Activated CD4-positive, alpha-beta memory T cell treated with anti-CD3 and anti-CD28 coated beads for 36 hours (primary cell): ENCODE measurements at regions not wholly inside any gene's neighbourhood (a gene's known extent, or its start where the extent isn't known, plus 50 kb on each side); places are given as distances from the start of the nearest gene placed in this dataset.
"Not testable (repeated sequence)": the region's sequence is repeated elsewhere in the genome, so short reads cannot be mapped to it uniquely, and the experiment has no call there.

Experiments used
- CTCF ChIA-PET: fragments of 350-600 bp; sonication (Branson Sonifier 250); formaldehyde crosslinking; loops from one replicate; lab custom pipeline; 2021; ENCODE audit warnings: antibody characterized with exemption, inconsistent platforms; lab: Charles Lee
- POLR2A ChIA-PET: fragments of 350-600 bp; sonication (Branson Sonifier 250); formaldehyde crosslinking; loops from one replicate; lab custom pipeline; 2021; ENCODE audit warnings: antibody characterized with exemption; lab: Charles Lee
- DNase-seq: peaks from one replicate; pipeline ENCODE4 v3.0.0-alpha.2; 2020
- H3K27ac Mint-ChIP-seq: one replicate; pipeline ENCODE4 v1.8.0; 2021; ENCODE audit warnings: mixed read lengths
- H3K27me3 Mint-ChIP-seq: one replicate; pipeline ENCODE4 v1.8.0; 2021; ENCODE audit warnings: mixed read lengths
- H3K36me3 Mint-ChIP-seq: one replicate; pipeline ENCODE4 v1.8.0; 2021; ENCODE audit warnings: mixed read lengths
- H3K4me1 Mint-ChIP-seq: one replicate; pipeline ENCODE4 v1.8.0; 2021; ENCODE audit warnings: low read depth, mixed read lengths
- H3K4me3 Mint-ChIP-seq: one replicate; pipeline ENCODE4 v1.8.0; 2021; ENCODE audit warnings: mild to moderate bottlenecking, mixed read lengths
- H3K9me3 Mint-ChIP-seq: one replicate; pipeline ENCODE4 v1.8.0; 2021; ENCODE audit warnings: mixed read lengths
- intact Hi-C: fragments of 100-400 bp; cut with micrococcal nuclease; formaldehyde crosslinking; loops from one replicate; pipeline ENCODE4 v1.15.1; 2023

DNA sequence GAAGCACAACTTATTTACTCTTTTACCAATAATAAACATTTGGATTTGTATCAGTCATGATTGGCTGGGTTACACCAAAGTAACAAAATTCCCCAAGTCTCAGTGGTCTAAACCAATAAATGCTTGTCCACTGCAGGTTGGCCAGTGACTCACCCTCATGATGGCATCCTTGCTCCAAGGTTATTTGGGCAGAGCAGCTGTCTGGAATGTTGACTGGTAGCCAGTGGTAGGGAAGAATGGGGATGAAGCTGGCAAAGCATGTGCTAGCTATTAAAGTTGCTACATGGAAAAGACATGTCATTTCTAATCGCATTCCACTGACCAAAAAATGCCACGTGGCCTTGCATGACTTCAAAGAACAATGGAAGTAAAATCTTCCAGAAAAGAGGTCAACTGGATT is 1168.7 kb upstream of the CELF2 start:
- ChIA-PET CTCF (no interaction called here), POLR2A (no interaction called here)
- Mint-ChIP-seq H3K4me1 (no peaks in the 10 kb centered on the region), H3K27me3 (no peaks in the 10 kb centered on the region), H3K27ac (no peak overlapping the region), H3K36me3 (no peaks in the 10 kb centered on the region), H3K9me3 (peaks cover 34% of the 10 kb centered on the region), H3K4me3 (no peak overlapping the region)
- no peak for DNase-seq
- intact Hi-C loops, result no loop called here

DNA sequence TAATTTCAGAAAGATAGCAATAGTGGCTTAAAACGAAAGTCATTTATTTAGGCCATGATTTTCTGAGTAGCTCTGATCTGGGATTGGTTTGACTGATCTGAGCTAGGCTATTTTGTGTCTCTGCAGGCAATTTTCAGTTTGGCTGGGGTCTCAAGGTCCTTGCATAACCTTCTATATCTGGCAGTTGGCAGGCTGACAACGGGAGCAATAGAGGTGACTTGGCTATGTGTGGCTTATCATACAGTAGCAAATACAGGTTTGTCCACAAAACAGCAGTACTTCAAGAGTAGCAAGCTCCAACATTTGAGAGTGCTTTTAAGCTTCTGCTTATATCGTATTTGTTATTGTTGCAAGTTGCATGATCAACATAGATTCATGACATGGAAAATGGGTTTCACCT is 1167.3 kb upstream of the CELF2 start:
- H3K4me3 Mint-ChIP-seq, result no peak overlapping the region
- intact Hi-C loops, result no loop called here
- no peak overlapping the region for H3K27ac Mint-ChIP-seq
- ChIA-PET CTCF (no interaction called here), POLR2A (no interaction called here)
- H3K9me3 Mint-ChIP-seq, result peaks cover 21% of the 10 kb centered on the region
- H3K4me1 Mint-ChIP-seq, result no peaks in the 10 kb centered on the region
- no peak for DNase-seq
- no peaks in the 10 kb centered on the region for H3K36me3 Mint-ChIP-seq
- H3K27me3 Mint-ChIP-seq, result no peaks in the 10 kb centered on the region

DNA sequence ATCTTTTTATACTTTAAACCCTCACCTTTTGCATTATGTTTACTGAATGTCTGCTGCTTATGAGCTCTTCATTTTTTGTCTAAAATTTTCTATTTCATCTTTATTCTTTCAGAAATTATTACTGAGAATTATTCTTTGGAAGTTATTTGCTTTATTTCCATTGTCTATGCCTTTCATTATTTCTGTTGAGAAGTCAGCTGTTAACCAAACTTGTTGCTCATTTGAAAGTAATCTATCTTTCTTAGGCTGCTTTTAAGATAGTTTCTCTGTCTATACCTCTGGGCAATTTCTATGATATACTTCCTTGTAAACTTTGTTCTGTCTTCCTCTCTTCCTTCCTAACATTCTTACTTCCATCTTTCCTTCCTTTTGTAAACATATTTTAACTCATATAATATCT is 1165.9 kb upstream of the CELF2 start:
- no peak overlapping the region for H3K4me3 Mint-ChIP-seq
- CTCF ChIA-PET, result no interaction called here
- no peaks in the 10 kb centered on the region for H3K27me3 Mint-ChIP-seq
- H3K4me1 Mint-ChIP-seq, result no peaks in the 10 kb centered on the region
- H3K9me3 Mint-ChIP-seq, result peaks cover 23% of the 10 kb centered on the region
- no peaks in the 10 kb centered on the region for H3K36me3 Mint-ChIP-seq
- DNase-seq, result no peak
- intact Hi-C loops, result no loop called here
- no peak overlapping the region for H3K27ac Mint-ChIP-seq
- POLR2A ChIA-PET, result no interaction called here

DNA sequence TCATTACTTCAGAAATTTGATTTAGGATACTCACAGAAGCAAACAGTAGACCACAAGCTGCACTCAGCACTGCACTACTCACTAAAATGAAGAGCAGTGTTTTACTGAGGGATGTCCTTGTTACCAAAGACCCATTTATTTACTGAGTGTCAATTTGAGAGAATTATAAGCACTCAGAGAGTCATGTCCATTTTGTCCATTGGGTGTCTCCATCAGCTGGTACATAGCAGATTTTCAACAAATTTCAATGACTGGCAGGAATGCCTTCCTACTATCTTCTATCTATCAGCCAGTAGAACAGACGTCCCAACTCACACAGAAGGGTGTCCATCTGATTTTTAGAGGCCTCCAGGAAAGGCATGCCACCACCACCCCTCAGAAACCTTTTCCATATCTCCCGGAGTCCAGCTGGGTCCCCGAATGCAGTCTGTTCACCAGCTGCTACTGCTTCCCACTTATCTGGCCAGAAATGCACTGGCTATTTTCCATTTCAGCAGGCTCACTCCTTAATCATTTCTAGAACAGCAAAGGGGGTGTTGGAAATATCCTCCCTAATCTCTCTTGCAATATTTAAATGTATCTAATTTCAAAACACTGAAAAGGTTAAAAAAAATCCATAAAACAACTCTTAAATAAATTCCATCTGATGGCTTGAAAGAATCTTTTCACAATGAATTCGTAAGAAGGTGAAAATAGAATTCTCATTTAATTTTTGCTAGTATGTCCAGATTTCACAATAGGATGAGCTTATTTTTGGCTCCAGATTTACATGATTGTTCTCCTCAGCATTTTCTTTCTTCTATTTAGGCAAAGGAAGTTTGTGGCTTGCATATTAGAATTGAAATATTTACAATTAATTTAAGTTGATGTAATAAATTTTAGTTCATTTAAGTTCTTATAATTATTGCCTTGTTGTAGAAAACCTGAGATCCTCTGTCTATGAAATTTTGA is 1164.0 kb upstream of the CELF2 start:
- peaks cover 23% of the 10 kb centered on the region for H3K9me3 Mint-ChIP-seq
- H3K27me3 Mint-ChIP-seq, result no peaks in the 10 kb centered on the region
- H3K4me1 Mint-ChIP-seq, result no peaks in the 10 kb centered on the region
- no peaks in the 10 kb centered on the region for H3K36me3 Mint-ChIP-seq
- no peak for DNase-seq
- ChIA-PET POLR2A (no interaction called here), CTCF (no interaction called here)
- intact Hi-C loops, result no loop called here
- no peak overlapping the region for H3K27ac Mint-ChIP-seq
- H3K4me3 Mint-ChIP-seq, result no peak overlapping the region

DNA sequence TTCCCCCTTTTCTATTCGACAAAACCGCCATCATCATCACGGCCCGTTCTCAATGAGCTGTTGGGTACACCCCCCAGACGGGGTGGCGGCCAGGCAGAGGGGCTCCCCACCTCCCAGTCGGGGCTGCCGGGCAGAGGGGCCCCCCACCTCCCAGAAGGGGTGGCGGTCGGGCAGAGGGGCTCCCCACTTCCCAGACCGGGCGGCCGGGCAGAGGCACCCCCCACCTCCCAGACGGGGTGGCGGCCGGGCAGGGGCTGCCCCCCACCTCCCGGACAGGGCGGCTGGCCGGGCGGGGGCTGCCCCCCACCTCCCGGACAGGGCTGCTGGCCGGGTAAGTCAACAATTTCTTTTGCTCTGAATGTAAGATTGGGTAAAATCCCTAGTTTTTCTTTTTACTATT is 1162.2 kb upstream of the CELF2 start:
- H3K36me3 Mint-ChIP-seq, POLR2A ChIA-PET, H3K27ac Mint-ChIP-seq, H3K27me3 Mint-ChIP-seq, intact Hi-C loops, H3K4me1 Mint-ChIP-seq, CTCF ChIA-PET, DNase-seq, H3K4me3 Mint-ChIP-seq: not testable (repeated sequence)
- H3K9me3 Mint-ChIP-seq, result peaks cover 23% of the 10 kb centered on the region

DNA sequence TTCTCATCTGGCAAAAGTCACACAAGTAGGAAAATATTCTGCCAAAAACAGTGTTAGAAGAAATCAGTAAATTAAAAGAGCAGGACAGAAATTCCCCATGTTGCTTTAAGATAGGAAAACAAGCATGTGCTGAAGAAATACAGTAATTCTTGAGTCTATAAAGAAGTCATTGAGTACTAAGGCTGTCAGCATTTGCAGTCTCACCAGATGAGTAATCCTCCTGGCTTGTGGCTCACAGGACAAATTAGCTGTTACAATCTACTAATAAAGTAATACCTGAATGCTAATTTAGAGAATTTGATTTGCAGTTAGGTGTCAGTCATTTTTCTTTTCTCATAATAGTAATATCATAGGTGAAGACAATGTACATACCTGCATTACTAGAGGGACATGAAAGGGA is 1158.9 kb upstream of the CELF2 start:
- Mint-ChIP-seq H3K36me3 (no peaks in the 10 kb centered on the region), H3K27ac (no peak overlapping the region), H3K4me3 (no peak overlapping the region), H3K9me3 (peaks cover 3% of the 10 kb centered on the region), H3K4me1 (no peaks in the 10 kb centered on the region), H3K27me3 (no peaks in the 10 kb centered on the region)
- ChIA-PET CTCF (no interaction called here), POLR2A (no interaction called here)
- intact Hi-C loops, result no loop called here
- DNase-seq, result no peak

DNA sequence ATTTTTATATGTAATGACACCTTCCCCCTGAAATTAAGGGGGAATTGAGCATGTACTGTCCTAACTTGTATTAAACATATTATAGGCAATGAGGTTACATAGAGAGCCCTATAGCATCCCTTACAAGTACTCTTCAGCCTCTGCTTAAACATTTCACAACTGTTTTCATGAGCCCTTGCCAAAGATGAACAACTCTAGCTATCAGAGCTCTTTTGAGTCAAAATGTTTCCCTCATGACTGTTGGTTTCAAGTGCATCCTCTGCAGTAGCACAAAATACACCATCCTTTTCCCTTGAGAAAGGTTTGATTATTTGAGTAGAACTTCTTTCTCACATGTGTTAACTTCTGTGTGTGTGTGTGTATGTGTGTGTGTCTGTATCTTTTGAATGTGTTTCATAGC is 1157.6 kb upstream of the CELF2 start:
- no peak overlapping the region for H3K27ac Mint-ChIP-seq
- no peak for DNase-seq
- no peaks in the 10 kb centered on the region for H3K36me3 Mint-ChIP-seq
- H3K9me3 Mint-ChIP-seq, result peaks cover 3% of the 10 kb centered on the region
- H3K27me3 Mint-ChIP-seq, result no peaks in the 10 kb centered on the region
- H3K4me1 Mint-ChIP-seq, result no peaks in the 10 kb centered on the region
- intact Hi-C loops, result no loop called here
- H3K4me3 Mint-ChIP-seq, result no peak overlapping the region
- CTCF ChIA-PET, result no interaction called here
- POLR2A ChIA-PET, result no interaction called here

DNA sequence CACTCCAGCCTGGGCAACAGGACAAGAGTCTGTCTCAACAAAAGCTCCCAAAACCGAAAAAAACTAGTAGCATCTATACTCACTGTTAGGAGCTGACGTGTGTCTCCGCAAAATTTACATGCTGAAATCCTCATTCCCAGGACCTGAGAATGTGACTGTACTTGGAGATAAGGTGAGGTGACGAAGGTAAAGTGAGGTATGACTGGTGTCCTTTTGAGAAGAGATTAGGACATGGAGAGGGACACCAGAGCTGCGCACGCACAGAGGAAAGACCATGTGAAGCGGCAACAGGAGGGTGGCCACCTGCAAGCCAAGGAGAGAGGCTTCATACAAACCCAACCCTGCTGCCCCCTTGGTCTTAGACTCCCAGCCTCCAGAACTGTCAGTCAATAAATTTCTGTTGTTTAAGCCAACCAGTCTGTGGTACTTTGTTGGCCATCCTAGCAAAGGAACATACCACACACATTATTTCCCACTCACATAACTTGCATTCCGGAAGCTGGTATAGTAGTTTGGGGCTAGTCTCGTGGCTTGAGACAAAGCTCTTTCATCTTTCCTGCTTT is 1154.0 kb upstream of the CELF2 start:
- no peaks in the 10 kb centered on the region for H3K9me3 Mint-ChIP-seq
- H3K4me3 Mint-ChIP-seq, result no peak overlapping the region
- no peaks in the 10 kb centered on the region for H3K4me1 Mint-ChIP-seq
- CTCF ChIA-PET, result no interaction called here
- POLR2A ChIA-PET, result no interaction called here
- no peak overlapping the region for H3K27ac Mint-ChIP-seq
- H3K27me3 Mint-ChIP-seq, result no peaks in the 10 kb centered on the region
- H3K36me3 Mint-ChIP-seq, result no peaks in the 10 kb centered on the region
- no peak for DNase-seq
- intact Hi-C loops, result no loop called here

DNA sequence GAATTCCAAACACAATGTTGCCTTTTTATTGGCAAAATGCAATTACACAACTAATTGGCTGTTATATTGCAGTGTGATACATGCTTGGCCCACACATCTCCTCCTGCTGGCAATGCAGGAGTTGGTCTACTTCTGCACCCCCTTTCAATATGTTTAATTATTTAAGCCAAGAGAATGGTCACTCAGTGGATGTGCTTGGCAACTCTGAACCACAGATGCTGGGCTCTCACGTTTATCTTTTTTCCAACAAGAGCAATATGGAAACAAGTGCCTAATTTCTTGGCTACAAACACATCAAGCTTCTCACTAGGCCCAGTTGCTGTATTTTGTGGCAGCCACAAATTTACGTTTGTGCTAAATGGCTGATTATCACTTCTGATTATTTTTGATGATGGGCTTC is 1149.2 kb upstream of the CELF2 start:
- no peak for DNase-seq
- Mint-ChIP-seq H3K27me3 (peaks cover 3% of the 10 kb centered on the region), H3K4me3 (no peak overlapping the region), H3K9me3 (no peaks in the 10 kb centered on the region), H3K27ac (no peak overlapping the region), H3K4me1 (no peaks in the 10 kb centered on the region), H3K36me3 (no peaks in the 10 kb centered on the region)
- intact Hi-C loops, result no loop called here
- ChIA-PET CTCF (no interaction called here), POLR2A (no interaction called here)

DNA sequence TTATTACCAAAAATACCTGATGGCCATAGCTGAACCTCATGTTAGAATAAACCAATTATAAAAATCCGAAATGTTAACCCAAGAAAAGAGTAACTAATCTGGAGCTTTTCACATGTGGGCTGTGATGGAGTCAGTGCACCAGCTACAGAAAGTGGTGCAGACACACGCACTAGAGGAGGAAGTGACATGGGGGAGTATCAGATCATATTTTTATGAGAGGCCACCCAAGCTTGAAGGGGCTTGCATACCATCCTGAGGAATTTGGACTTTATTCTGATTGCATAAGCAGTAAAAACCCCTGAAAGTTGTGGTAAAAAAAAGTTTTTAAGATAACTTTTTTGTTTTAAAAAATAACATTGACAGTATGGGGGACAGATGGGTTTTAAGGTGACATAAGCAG is 1148.5 kb upstream of the CELF2 start:
- CTCF ChIA-PET, result no interaction called here
- DNase-seq, result no peak
- no peak overlapping the region for H3K27ac Mint-ChIP-seq
- H3K27me3 Mint-ChIP-seq, result peaks cover 3% of the 10 kb centered on the region
- H3K36me3 Mint-ChIP-seq, result no peaks in the 10 kb centered on the region
- H3K4me3 Mint-ChIP-seq, result no peak overlapping the region
- POLR2A ChIA-PET, result no interaction called here
- intact Hi-C loops, result no loop called here
- H3K9me3 Mint-ChIP-seq, result no peaks in the 10 kb centered on the region
- H3K4me1 Mint-ChIP-seq, result no peaks in the 10 kb centered on the region

DNA sequence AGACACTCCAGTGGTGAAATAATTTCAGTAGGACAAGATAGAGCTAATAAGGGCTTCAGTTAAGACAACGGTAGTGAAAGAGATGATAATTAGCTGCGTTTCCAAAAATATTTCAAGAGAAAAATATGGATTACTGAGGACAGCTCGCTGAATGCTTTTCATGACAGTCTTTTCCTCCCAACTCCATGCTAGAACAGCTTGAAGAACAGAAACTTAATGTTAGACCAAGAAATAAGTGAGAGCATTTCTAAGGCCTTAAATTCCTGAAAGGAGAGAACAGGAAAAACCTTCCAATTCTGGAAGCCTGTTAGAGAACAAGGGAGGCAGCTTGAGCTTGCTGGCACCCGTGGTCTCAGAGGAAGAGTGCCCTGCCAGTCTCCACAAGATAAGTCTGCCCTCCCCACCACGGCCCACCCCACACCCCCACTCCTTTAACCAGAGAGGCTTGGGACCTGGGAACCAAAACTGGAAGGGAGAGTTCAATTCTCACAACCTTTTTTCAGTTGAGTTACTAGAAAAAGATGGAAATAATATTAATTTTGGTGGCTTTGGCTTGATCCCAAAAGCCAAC is 1148.0 kb upstream of the CELF2 start:
- no peaks in the 10 kb centered on the region for H3K4me1 Mint-ChIP-seq
- no peaks in the 10 kb centered on the region for H3K36me3 Mint-ChIP-seq
- intact Hi-C loops, result no loop called here
- H3K9me3 Mint-ChIP-seq, result no peaks in the 10 kb centered on the region
- ChIA-PET POLR2A (no interaction called here), CTCF (no interaction called here)
- H3K4me3 Mint-ChIP-seq, result no peak overlapping the region
- H3K27me3 Mint-ChIP-seq, result peaks cover 3% of the 10 kb centered on the region
- no peak for DNase-seq
- H3K27ac Mint-ChIP-seq, result no peak overlapping the region

DNA sequence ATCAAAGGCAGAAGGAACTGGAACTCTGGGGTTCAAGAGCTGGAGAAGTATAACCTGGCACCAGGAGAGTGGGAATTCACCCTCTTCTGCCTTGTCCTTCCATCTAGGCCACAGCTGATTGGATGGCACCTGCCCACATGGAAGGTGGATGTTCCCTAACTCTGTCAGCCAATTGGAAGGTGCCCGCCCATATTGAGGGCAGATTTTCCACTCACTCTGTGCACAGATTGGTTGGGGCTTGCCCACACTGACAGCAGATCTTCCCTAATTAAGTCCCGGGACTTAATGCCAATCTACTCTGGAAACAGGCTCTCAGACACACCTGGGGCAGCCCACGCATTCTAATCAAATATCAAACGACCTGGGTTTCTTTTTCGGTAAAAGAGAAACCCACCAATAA is 1142.3 kb upstream of the CELF2 start:
- intact Hi-C loops, result no loop called here
- ChIA-PET POLR2A (no interaction called here), CTCF (no interaction called here)
- DNase-seq, result no peak
- H3K4me1 Mint-ChIP-seq, result no peaks in the 10 kb centered on the region
- H3K27ac Mint-ChIP-seq, result no peak overlapping the region
- H3K4me3 Mint-ChIP-seq, result no peak overlapping the region
- no peaks in the 10 kb centered on the region for H3K36me3 Mint-ChIP-seq
- no peaks in the 10 kb centered on the region for H3K9me3 Mint-ChIP-seq
- H3K27me3 Mint-ChIP-seq, result no peaks in the 10 kb centered on the region

DNA sequence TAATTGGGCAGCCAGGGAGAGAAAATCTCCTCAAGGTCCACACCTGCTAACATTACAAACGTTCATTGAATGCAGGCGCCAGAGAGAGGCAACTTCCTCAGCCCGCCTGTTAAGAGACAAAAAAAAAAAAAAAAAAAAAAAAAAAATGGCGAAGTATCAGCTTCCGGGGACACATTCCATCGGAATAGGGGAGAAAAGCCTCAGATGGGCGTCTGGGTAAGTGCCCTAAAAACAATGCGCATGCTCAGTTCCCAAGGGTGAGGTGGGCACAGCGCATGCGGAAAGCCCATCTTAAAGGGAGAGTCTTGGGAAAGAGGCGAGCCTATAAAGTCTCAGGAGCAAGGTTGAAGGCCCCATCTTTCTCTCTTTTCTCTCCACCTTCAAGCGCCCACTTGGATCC is 1139.7 kb upstream of the CELF2 start:
- Mint-ChIP-seq H3K36me3 (no peaks in the 10 kb centered on the region), H3K9me3 (peaks cover 4% of the 10 kb centered on the region), H3K4me3 (no peak overlapping the region), H3K4me1 (no peaks in the 10 kb centered on the region), H3K27ac (no peak overlapping the region), H3K27me3 (no peaks in the 10 kb centered on the region)
- intact Hi-C loops, result no loop called here
- DNase-seq, result no peak
- POLR2A ChIA-PET, result no interaction called here
- CTCF ChIA-PET, result no interaction called here
